Astrocyte of the spinal cord (primary cell): ENCODE measurements at regions not wholly inside any gene's neighbourhood (a gene's known extent, or its start where the extent isn't known, plus 50 kb on each side); places are given as distances from the start of the nearest gene placed in this dataset.

Source experiments
- DNase-seq: peaks from one replicate; pipeline ENCODE4 v3.0.0; 2011; ENCODE audit warnings: low read depth, low spot score
- H3K4me3 ChIP-seq: 2 replicates; pipeline ENCODE4 v1.5.1; 2011; ENCODE audit warnings: low read depth, mild to moderate bottlenecking, low read length, moderate library complexity
- in situ Hi-C: cut with HindIII; loops from 2 replicates; pipeline ENCODE4 v1.10.0; 2017; ENCODE audit warnings: low sequenced_read_pairs
- TF ChIP-seq, protein P1 (sequence below): IDR thresholded peaks from 2 replicates; pipeline ENCODE4 v1.5.1; 2012; ENCODE audit warnings: low read depth, mild to moderate bottlenecking, low read length, inconsistent platforms

DNA sequence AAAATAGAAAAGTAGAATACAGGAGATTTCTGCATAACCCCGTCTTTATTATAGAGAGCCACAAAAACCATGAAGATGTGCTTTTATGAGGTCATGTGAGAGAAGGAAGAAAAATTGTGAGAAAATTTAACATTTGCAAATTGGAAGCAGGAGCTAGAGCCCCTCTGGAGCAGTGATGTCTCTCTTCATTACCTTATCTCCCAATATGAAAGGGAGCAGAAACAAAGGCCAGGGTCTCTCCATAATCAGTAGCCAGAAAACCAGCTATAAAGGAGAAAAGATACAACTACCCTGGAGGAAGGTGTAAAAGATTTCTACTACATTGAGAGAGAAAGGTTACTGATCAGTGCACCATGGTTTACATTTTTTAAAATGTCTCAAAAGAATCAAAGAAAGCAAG lies 53.2 kb upstream of the ITGA1 start:
- in situ Hi-C loops: no loop called here
- TF ChIP-seq, protein P1, sequence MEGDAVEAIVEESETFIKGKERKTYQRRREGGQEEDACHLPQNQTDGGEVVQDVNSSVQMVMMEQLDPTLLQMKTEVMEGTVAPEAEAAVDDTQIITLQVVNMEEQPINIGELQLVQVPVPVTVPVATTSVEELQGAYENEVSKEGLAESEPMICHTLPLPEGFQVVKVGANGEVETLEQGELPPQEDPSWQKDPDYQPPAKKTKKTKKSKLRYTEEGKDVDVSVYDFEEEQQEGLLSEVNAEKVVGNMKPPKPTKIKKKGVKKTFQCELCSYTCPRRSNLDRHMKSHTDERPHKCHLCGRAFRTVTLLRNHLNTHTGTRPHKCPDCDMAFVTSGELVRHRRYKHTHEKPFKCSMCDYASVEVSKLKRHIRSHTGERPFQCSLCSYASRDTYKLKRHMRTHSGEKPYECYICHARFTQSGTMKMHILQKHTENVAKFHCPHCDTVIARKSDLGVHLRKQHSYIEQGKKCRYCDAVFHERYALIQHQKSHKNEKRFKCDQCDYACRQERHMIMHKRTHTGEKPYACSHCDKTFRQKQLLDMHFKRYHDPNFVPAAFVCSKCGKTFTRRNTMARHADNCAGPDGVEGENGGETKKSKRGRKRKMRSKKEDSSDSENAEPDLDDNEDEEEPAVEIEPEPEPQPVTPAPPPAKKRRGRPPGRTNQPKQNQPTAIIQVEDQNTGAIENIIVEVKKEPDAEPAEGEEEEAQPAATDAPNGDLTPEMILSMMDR: no peak
- no peak for DNase-seq
- H3K4me3 ChIP-seq: no peak overlapping the region

DNA sequence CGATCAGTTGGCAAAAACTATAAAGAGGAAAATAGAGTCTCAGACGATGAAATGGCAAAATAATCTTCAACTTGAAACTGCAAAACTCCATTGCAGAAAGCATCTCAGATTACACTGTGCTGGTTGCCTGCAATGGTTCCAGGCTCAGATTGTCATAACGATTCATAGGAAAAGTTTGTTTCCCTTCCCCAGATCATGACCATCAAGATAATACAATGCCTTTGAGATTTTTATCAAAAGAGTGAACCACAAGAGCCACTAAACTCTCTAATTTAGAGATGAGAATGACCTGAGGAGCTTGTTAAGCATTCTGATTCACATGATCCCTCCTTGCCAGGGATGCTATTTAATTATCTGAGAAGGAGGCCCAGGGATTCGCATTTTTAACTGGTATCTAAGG lies 52.6 kb upstream of the ITGA1 start:
- TF ChIP-seq, protein P1: no peak
- in situ Hi-C loops: no loop called here
- no peak overlapping the region for H3K4me3 ChIP-seq
- DNase-seq: no peak
